DOHH2 (cell line): ENCODE measurements at regions not wholly inside any gene's neighbourhood (a gene's known extent, or its start where the extent isn't known, plus 50 kb on each side); places are given as distances from the start of the nearest gene placed in this dataset.

ENCODE experiments used
- H3F3A ChIP-seq: fragments of 200-600 bp; sonication (generic), shearing (Covaris generic); 2 replicates; pipeline ENCODE4 v1.6.0; 2016; ENCODE audit warnings: antibody characterized with exemption, mild to moderate bottlenecking; ENCODE audit not compliant: control insufficient read depth, insufficient read depth
- H3K27ac ChIP-seq: fragments of 200-600 bp; sonication (generic); 2 replicates; pipeline ENCODE4 v1.5.1; 2014; ENCODE audit warnings: low read depth, mild to moderate bottlenecking, low read length, moderate library complexity
- H3K27me3 ChIP-seq: fragments of 200-600 bp; sonication (generic); 2 replicates; pipeline ENCODE4 v1.6.1; 2014; ENCODE audit warnings: mild to moderate bottlenecking, low read length, mixed read lengths; ENCODE audit not compliant: control insufficient read depth
- H3K36me3 ChIP-seq: fragments of 200-600 bp; sonication (generic); 2 replicates; pipeline ENCODE4 v1.6.1; 2014; ENCODE audit warnings: mild to moderate bottlenecking, low read length, moderate library complexity, mixed read lengths; ENCODE audit not compliant: control insufficient read depth
- H3K4me1 ChIP-seq: fragments of 200-600 bp; sonication (generic); 2 replicates; pipeline ENCODE4 v1.6.1; 2014; ENCODE audit warnings: mild to moderate bottlenecking, low read length, mixed read lengths; ENCODE audit not compliant: control insufficient read depth
- H3K4me2 ChIP-seq: fragments of 200-600 bp; sonication (generic); 2 replicates; pipeline ENCODE4 v1.6.0; 2014; ENCODE audit warnings: mild to moderate bottlenecking, low read length, moderate library complexity
- H3K4me3 ChIP-seq: fragments of 200-600 bp; sonication (generic); 2 replicates; pipeline ENCODE4 v1.5.1; 2014; ENCODE audit warnings: mild to moderate bottlenecking, low read length, mixed read lengths
- H3K79me2 ChIP-seq: fragments of 200-600 bp; sonication (generic); 2 replicates; pipeline ENCODE4 v1.6.1; 2014; ENCODE audit warnings: mild to moderate bottlenecking, low read length, mixed read lengths; ENCODE audit not compliant: control insufficient read depth
- H3K9me2 ChIP-seq: fragments of 200-600 bp; sonication (generic); replicated peaks from 2 replicates; pipeline ENCODE4 v1.6.1; 2014; ENCODE audit warnings: mild to moderate bottlenecking, low read length, mixed read lengths; ENCODE audit not compliant: control insufficient read depth
- H3K9me3 ChIP-seq: fragments of 200-600 bp; sonication (generic); 2 replicates; pipeline ENCODE4 v1.6.1; 2014; ENCODE audit warnings: antibody characterized with exemption, low read length, mixed read lengths; ENCODE audit not compliant: control insufficient read depth, insufficient read depth
- H4K20me1 ChIP-seq: fragments of 200-600 bp; sonication (generic); 2 replicates; pipeline ENCODE4 v1.6.0; 2014; ENCODE audit warnings: low read depth, mild to moderate bottlenecking, antibody characterized with exemption, low read length, moderate library complexity; ENCODE audit not compliant: control insufficient read depth, insufficient read depth
- EZH2phosphoT487 ChIP-seq: fragments of 200-600 bp; sonication (generic); IDR thresholded peaks from 2 replicates; pipeline ENCODE4 v1.6.1; 2017; ENCODE audit warnings: borderline replicate concordance, mild to moderate bottlenecking, antibody characterized with exemption, low read length, moderate library complexity, mixed read lengths
- TF ChIP-seq, protein P1 (sequence below): fragments of 200-600 bp; sonication (generic); IDR thresholded peaks from one replicate; pipeline ENCODE4 v1.5.1; 2014; ENCODE audit warnings: antibody characterized with exemption, mild to moderate bottlenecking, low read depth, low read length; ENCODE audit not compliant: poor library complexity, severe bottlenecking

DNA sequence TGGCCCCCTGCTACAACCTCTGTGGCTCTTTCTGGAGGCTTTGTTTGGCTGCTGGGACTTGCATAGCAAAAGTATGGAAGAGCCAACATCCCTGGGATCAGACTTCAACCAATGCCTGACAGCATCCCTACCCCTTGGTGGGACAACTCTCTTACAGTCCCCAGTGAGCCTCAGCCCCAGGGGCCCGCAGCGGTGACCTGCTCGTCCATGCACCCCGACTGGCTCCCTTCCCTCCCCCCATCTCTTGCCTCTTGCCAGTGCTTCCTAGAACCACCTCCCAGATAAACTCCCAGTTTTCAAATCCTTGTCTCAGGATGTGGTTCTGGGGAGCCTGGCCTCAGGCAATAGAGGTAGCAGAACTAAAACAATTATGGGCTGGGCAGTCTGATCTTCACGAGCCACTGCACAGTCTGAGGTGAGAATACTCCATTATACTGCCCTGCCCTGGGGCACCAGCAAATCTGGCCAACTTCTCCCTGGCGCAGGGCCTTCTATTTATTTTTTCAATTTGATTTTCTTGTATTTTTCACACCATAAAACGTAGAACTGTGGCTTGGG, 86.6 kb upstream of the BRD7 start:
- Histone ChIP-seq H3K4me2 (no peak overlapping the region), H3K9me2 (no peaks in the 10 kb centered on the region), H3K4me1 (no peaks in the 10 kb centered on the region), H3K79me2 (no peaks in the 10 kb centered on the region), H3K27ac (no peak overlapping the region), H3K36me3 (no peaks in the 10 kb centered on the region), H4K20me1 (no peaks in the 10 kb centered on the region), H3K4me3 (no peak overlapping the region), H3K27me3 (peaks cover 35% of the 10 kb centered on the region), H3K9me3 (no peaks in the 10 kb centered on the region), H3F3A (no peaks in the 10 kb centered on the region)
- TF ChIP-seq, protein P1, sequence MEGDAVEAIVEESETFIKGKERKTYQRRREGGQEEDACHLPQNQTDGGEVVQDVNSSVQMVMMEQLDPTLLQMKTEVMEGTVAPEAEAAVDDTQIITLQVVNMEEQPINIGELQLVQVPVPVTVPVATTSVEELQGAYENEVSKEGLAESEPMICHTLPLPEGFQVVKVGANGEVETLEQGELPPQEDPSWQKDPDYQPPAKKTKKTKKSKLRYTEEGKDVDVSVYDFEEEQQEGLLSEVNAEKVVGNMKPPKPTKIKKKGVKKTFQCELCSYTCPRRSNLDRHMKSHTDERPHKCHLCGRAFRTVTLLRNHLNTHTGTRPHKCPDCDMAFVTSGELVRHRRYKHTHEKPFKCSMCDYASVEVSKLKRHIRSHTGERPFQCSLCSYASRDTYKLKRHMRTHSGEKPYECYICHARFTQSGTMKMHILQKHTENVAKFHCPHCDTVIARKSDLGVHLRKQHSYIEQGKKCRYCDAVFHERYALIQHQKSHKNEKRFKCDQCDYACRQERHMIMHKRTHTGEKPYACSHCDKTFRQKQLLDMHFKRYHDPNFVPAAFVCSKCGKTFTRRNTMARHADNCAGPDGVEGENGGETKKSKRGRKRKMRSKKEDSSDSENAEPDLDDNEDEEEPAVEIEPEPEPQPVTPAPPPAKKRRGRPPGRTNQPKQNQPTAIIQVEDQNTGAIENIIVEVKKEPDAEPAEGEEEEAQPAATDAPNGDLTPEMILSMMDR, result no peak
- no peak for TF ChIP-seq EZH2phosphoT487

DNA sequence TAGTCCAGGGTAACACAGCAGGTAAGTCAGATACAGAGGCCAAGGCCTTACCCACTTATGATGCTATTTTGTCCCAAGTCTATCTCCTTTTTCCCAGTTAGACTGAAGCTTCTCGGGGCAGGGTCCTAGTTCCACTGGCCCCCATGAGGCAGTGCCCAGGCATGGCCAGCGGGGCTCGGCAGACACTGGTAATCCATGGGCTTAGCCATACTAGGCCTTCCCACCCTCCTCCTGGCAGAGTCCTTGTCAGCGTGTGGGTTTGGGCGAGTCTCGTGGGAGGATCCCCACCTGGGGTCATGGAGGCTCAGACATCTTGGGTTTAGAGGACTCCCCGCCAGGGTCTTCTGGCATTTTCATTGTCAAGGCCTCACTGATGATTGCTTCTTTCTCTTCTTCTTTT, 84.7 kb upstream of the BRD7 start:
- Histone ChIP-seq H3K27ac (no peak overlapping the region), H3K9me3 (no peaks in the 10 kb centered on the region), H3K4me1 (no peaks in the 10 kb centered on the region), H3K4me3 (no peak overlapping the region), H4K20me1 (no peaks in the 10 kb centered on the region), H3K36me3 (no peaks in the 10 kb centered on the region), H3K4me2 (no peak overlapping the region), H3F3A (no peaks in the 10 kb centered on the region), H3K79me2 (no peaks in the 10 kb centered on the region), H3K27me3 (peaks cover 17% of the 10 kb centered on the region), H3K9me2 (no peaks in the 10 kb centered on the region)
- TF ChIP-seq EZH2phosphoT487, result no peak
- TF ChIP-seq, protein P1, result no peak

DNA sequence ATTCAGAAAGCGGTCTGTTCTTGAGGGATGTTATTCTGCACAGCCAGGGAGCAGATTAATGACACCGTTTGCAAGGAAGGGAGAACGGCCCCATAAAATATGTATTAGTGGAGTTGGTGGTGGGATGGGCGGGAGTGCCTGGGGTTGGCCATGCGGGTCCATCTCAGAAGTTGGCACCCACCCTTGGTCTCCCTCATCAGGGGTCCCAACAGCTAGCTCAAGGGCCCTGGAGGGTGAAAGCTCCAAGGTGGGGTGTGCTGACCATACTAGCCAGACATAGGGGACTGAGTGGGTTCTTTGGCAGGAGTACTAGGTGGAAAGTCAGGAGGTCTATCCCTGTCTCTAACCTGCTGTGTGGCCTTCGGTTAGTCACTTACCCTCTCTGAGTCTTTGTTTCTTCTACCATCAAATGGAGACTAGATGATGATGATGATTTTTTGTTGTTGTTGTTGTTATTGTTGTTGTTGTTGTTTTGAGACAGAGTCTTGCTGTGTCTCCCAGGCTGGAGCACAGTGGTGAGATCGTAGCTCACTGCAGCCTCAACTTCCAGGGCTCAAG, 83.2 kb upstream of the BRD7 start:
- no peaks in the 10 kb centered on the region for H4K20me1 ChIP-seq
- H3K27me3 ChIP-seq, result peaks cover 3% of the 10 kb centered on the region; the same call in 1 of the 2 replicates
- no peak overlapping the region for H3K27ac ChIP-seq
- no peaks in the 10 kb centered on the region for H3K9me3 ChIP-seq
- no peak overlapping the region for H3K4me3 ChIP-seq
- no peaks in the 10 kb centered on the region for H3K9me2 ChIP-seq
- H3K79me2 ChIP-seq, result no peaks in the 10 kb centered on the region
- no peaks in the 10 kb centered on the region for H3F3A ChIP-seq
- H3K36me3 ChIP-seq, result no peaks in the 10 kb centered on the region
- no peaks in the 10 kb centered on the region for H3K4me1 ChIP-seq
- TF ChIP-seq EZH2phosphoT487, result no peak
- TF ChIP-seq, protein P1, result no peak
- no peak overlapping the region for H3K4me2 ChIP-seq
